ENCODE measurements at regions not wholly inside any gene's neighbourhood (a gene's known extent, or its start where the extent isn't known, plus 50 kb on each side); places are given as distances from the start of the nearest gene placed in this dataset.

DNA sequence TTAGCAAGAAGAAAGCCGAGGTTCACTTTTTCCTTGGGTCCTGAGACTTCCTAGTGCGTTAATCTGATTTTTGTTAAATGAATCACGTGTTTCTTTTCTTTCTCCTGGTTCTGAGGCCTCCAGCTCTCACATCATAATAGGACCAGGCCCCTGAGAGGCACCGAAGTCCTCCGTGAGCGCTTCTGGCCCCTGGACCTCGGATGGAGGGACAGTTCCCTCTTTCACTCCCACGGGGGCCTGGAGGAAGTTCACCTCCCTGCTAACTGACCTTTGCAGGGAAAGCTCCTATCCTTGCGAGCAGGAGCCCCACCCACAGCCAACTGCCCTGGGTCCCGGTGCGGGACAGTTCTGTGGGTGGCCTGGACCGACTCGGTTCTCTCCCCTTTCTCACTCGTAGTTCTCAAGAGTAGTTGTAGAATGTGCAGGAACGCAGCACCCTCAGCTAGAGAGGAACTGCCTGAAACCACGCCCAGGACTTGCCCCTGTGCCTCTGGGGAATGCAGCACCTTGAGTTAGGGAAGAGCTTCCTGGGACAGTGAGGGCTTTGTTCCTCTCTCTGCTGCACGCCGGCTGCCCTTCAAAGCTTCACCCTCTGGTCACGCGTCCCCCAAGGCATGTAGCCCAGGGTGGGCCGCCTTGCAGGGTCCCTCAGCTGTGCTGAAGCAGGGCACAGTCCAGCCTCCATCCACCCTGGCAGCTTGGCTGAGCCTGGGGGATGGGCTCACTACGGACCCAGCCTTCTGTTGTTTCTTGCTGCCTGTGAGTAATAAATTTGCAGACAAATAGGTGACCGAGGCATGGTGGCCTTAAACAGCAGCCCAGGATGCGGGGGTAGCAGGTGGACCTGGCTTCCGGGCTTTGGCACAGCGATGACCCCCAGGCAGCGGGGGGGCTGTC, 264.6 kb downstream of the ADGRD1 start:
- Histone ChIP-seq H3K27me3 (ENCODE audit: insufficient read depth, low read length) (no peaks in the 10 kb centered on the region), H3K9me3 (ENCODE audit: low read length) (no peaks in the 10 kb centered on the region), H3K4me3 (ENCODE audit: low read depth, low read length, poor library complexity, severe bottlenecking) (no peak overlapping the region), H2AFZ (ENCODE audit: low read length) (no peak overlapping the region), H3K4me2 (ENCODE audit: low read length) (no peak overlapping the region), H4K20me1 (ENCODE audit: insufficient read depth, low read length) (no peaks in the 10 kb centered on the region), H3K9ac (ENCODE audit: low read length) (no peak overlapping the region), H3K9me2 (ENCODE audit: low read depth, low read length) (no peaks in the 10 kb centered on the region), H3K36me3 (ENCODE audit: insufficient read depth, low read length) (no peaks in the 10 kb centered on the region), H3K79me2 (ENCODE audit: insufficient read depth, low read length) (no peaks in the 10 kb centered on the region), H3K4me1 (ENCODE audit: insufficient read depth, low read length, severe bottlenecking) (no peaks in the 10 kb centered on the region), H3K27ac (ENCODE audit: low read depth, low read length, poor library complexity, severe bottlenecking) (no peak overlapping the region), H3F3A (ENCODE audit: insufficient read depth, low read length) (no peaks in the 10 kb centered on the region)
- no peak for TF ChIP-seq EZH2 (IDR thresholded peaks at IDR 0.05; ENCODE audit: borderline replicate concordance, low read length)
- TF ChIP-seq CTCF (IDR thresholded peaks at IDR 0.05; ENCODE audit: low read length), result no peak

GRCh38 chr12:131218923-131219669, 265.4 kb downstream of the ADGRD1 start:
- H3F3A ChIP-seq (ENCODE audit: insufficient read depth, low read length), result no peaks in the 10 kb centered on the region
- H3K4me2 ChIP-seq (ENCODE audit: low read length), result no peak overlapping the region
- TF ChIP-seq EZH2 (IDR thresholded peaks at IDR 0.05; ENCODE audit: borderline replicate concordance, low read length) (no peak), CTCF (IDR thresholded peaks at IDR 0.05; ENCODE audit: low read length) (no peak)
- no peak overlapping the region for H3K4me3 ChIP-seq (ENCODE audit: low read depth, low read length, poor library complexity, severe bottlenecking)
- no peaks in the 10 kb centered on the region for H3K9me3 ChIP-seq (ENCODE audit: low read length)
- H3K9me2 ChIP-seq (ENCODE audit: low read depth, low read length), result no peaks in the 10 kb centered on the region
- H3K79me2 ChIP-seq (ENCODE audit: insufficient read depth, low read length), result no peaks in the 10 kb centered on the region
- no peak overlapping the region for H3K9ac ChIP-seq (ENCODE audit: low read length)
- no peaks in the 10 kb centered on the region for H3K4me1 ChIP-seq (ENCODE audit: insufficient read depth, low read length, severe bottlenecking)
- no peak overlapping the region for H3K27ac ChIP-seq (ENCODE audit: low read depth, low read length, poor library complexity, severe bottlenecking)
- H3K36me3 ChIP-seq (ENCODE audit: insufficient read depth, low read length), result no peaks in the 10 kb centered on the region
- no peaks in the 10 kb centered on the region for H3K27me3 ChIP-seq (ENCODE audit: insufficient read depth, low read length)
- H2AFZ ChIP-seq (ENCODE audit: low read length), result no peak overlapping the region
- H4K20me1 ChIP-seq (ENCODE audit: insufficient read depth, low read length), result no peaks in the 10 kb centered on the region

- Histone ChIP-seq H3K4me3 (ENCODE audit: low read depth, low read length, poor library complexity, severe bottlenecking) (no peak overlapping the region), H3K9me3 (ENCODE audit: low read length) (no peaks in the 10 kb centered on the region), H3K9ac (ENCODE audit: low read length) (no peak overlapping the region), H3K9me2 (ENCODE audit: low read depth, low read length) (no peaks in the 10 kb centered on the region), H3K27me3 (ENCODE audit: insufficient read depth, low read length) (no peaks in the 10 kb centered on the region), H2AFZ (ENCODE audit: low read length) (no peak overlapping the region), H3K27ac (ENCODE audit: low read depth, low read length, poor library complexity, severe bottlenecking) (no peak overlapping the region), H3F3A (ENCODE audit: insufficient read depth, low read length) (no peaks in the 10 kb centered on the region), H3K79me2 (ENCODE audit: insufficient read depth, low read length) (no peaks in the 10 kb centered on the region), H3K4me2 (ENCODE audit: low read length) (no peak overlapping the region), H3K4me1 (ENCODE audit: insufficient read depth, low read length, severe bottlenecking) (no peaks in the 10 kb centered on the region), H3K36me3 (ENCODE audit: insufficient read depth, low read length) (no peaks in the 10 kb centered on the region), H4K20me1 (ENCODE audit: insufficient read depth, low read length) (no peaks in the 10 kb centered on the region)
- TF ChIP-seq EZH2 (IDR thresholded peaks at IDR 0.05; ENCODE audit: borderline replicate concordance, low read length) (no peak), CTCF (IDR thresholded peaks at IDR 0.05; ENCODE audit: low read length) (no peak)
These were observed 266.1 kb downstream of the ADGRD1 start for GRCh38 chr12:131219670-131220330.

All from OCI-LY1 (cell line).